RCC 7860 (cell line): ENCODE measurements at regions not wholly inside any gene's neighbourhood (a gene's known extent, or its start where the extent isn't known, plus 50 kb on each side); places are given as distances from the start of the nearest gene placed in this dataset.
A peak's percentile ranks its signal among the peaks of the same experiment; 100 is the strongest.
"Not testable (repeated sequence)": the region's sequence is repeated elsewhere in the genome, so short reads cannot be mapped to it uniquely, and the experiment has no call there.

Source experiments
- DNase-seq: peaks from one replicate; pipeline ENCODE4 v3.0.0-alpha.2; 2015; ENCODE audit warnings: low spot score
- FAIRE-seq: peaks from 2 replicates; lab custom pipeline; 2012; peaks lifted over from hg19 to GRCh38; lab: Jason Lieb, UNC

GRCh38 chr2:123791684-123792083 is 233.4 kb upstream of the CNTNAP5 start:
- no peak for DNase-seq
- FAIRE-seq: no peak

GRCh38 chr2:123804126-123804525 is 221.0 kb upstream of the CNTNAP5 start:
- FAIRE-seq: not testable (repeated sequence)

GRCh38 chr2:123805746-123806145 is 219.3 kb upstream of the CNTNAP5 start:
- not testable (repeated sequence) for FAIRE-seq, DNase-seq

More at GRCh38 chr2:123804126-123804525, 221.0 kb upstream of the CNTNAP5 start:
- not testable (repeated sequence) for DNase-seq

DNA sequence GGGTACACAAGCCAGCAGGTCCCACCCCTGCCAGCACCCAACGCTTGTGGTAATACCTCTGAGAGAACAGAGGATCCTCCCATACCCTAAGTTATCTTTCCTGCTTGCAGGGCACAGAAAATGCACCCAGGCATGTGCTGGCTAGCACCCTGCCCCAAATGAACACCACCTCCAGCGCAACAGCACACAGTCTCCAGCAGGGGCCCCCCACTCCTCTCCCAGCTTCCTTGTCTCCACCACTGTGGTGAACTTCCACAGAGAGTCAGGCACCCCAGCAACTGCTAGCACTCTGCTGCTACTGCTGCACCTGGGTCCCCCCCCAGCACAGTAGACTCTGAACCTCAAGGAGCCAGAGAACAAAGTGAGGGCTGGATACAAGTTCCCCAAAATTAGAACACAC is 216.8 kb upstream of the CNTNAP5 start:
- FAIRE-seq (no peak), DNase-seq (no peak)

DNA sequence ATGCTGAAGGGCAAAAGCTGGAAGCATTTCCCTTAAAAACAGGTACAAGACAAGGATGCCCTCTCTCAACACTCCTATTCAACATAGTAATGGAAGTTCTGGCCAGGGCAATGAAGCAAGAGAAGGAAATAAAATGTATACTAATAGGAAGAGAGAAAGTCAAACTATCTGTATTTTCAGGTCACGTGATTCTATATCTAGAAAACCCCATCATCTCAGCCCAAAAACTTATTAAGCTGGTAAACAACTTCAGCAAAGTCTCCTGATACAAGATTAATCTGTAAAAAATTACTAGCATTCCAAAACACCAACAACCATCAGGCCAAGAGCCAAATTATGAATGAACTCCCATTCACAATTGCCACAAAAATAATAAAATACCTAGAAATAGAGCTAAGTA is 213.2 kb upstream of the CNTNAP5 start:
- no peak for FAIRE-seq
- DNase-seq: no peak

GRCh38 chr2:123816203-123816602 is 208.9 kb upstream of the CNTNAP5 start:
- no peak for DNase-seq

GRCh38 chr2:123816928-123817327 is 208.2 kb upstream of the CNTNAP5 start:
- no peak for FAIRE-seq

More at GRCh38 chr2:123816203-123816602, 208.9 kb upstream of the CNTNAP5 start:
- peak; percentile 54 for FAIRE-seq

GRCh38 chr2:123826729-123827271 is 198.3 kb upstream of the CNTNAP5 start:
- DNase-seq: no peak

More at GRCh38 chr2:123816928-123817327, 208.2 kb upstream of the CNTNAP5 start:
- DNase-seq: no peak

GRCh38 chr2:123839326-123839725 is 185.8 kb upstream of the CNTNAP5 start:
- DNase-seq: no peak
- no peak for FAIRE-seq

More at GRCh38 chr2:123826729-123827271, 198.3 kb upstream of the CNTNAP5 start:
- no peak for FAIRE-seq

GRCh38 chr2:123840016-123840415 is 185.1 kb upstream of the CNTNAP5 start:
- no peak for DNase-seq
- FAIRE-seq: no peak

DNA sequence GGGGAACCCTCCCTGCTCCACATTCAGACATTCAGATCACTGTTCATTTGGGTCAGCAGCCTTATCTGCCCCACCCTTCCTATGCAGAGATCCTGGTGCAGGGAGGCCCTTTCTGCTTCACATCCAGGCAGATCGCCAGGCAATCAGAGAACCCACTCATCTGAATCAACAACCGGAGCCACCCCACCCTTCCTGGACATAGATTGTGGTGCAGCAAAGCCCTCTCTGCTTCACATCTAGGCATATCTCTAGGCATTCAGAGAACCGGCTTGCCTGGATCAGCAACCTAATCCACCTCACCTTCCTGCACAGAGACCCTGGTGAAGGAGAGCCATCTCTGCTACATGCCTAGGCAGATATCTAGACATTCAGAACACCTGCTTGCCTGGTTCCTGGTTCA is 184.5 kb upstream of the CNTNAP5 start:
- no peak for DNase-seq
- no peak for FAIRE-seq

DNA sequence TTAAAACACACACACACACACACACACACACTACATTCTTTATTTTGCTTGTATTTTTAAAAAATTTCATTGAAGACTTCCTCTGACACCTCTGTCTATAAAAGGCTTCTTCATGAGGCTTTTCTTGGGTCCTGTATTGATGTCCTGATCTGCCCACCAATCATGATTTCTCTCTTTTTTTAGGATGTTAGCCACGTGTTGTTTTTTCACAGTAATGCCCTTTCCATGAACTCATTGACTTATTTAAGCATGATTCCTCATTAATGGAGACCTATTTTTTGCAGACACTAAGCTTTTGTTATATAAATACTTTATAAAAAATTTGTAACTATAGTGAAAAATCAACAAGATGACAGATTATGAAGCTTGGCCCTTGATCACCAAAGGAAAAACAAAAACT is 173.8 kb upstream of the CNTNAP5 start:
- FAIRE-seq (no peak), DNase-seq (no peak)

- no peak for FAIRE-seq
- DNase-seq: no peak
These were observed 171.9 kb upstream of the CNTNAP5 start for GRCh38 chr2:123853161-123853560.

DNA sequence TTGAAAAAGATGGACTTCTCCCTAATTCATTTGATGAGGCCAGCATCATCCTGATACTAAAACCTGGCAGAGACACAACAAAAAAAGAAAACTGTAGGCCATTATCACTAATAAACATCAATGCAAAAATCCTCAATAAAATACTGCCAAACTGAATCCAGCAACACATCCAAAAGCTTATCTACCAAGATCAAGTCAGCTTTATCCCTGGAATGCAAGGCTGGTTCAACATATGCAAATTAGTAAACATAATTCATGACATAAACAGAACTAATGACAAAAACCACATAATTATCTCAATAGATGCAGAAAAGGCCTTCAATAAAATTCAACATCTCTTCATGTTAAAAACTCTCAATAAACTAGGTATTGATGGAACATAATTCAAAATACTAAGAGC is 166.1 kb upstream of the CNTNAP5 start:
- DNase-seq, FAIRE-seq: not testable (repeated sequence)

DNA sequence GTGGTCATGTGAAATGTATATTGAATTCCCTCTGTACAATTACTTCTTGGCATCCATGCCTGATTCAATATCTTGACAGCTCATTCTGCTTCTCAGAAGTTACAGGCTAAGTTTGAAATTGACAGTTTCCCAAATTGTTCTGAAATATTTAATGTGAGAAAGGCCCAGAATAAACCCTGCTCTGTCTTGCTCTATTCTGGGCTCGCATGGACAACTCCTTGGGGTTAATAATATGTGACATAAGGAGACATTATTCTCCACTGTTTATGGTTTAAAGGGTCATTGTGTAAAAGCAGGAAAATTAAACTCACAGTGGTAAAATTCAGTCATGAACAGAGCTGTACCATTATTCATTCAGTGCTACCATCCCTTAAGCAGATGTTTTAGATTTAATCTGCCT is 160.7 kb upstream of the CNTNAP5 start:
- FAIRE-seq: no peak
- no peak for DNase-seq

- FAIRE-seq (no peak), DNase-seq (no peak)
These were observed 154.7 kb upstream of the CNTNAP5 start for GRCh38 chr2:123870206-123870880.

- no peak for FAIRE-seq
- DNase-seq: no peak
These were observed 154.2 kb upstream of the CNTNAP5 start for GRCh38 chr2:123870881-123871276.

DNA sequence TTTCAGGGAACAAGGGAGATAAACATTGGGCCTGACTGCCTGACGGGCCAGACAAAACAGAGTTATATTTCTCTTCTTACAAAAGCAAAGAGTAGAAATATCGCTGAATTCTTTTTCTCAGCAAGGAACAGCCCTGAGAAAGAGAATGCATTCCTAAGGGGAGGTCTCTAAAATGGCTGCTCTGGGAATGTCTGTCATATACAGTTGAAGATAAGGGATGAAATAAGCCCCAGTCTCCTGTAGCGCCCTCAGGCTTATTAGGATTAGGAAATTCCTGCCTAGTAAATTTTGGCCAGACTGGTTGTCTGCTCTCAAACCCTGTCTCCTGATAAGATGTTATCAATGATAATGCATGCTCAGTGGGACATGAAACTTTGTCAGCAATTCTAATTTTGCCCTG is 134.9 kb upstream of the CNTNAP5 start:
- DNase-seq (no peak), FAIRE-seq (no peak)

DNA sequence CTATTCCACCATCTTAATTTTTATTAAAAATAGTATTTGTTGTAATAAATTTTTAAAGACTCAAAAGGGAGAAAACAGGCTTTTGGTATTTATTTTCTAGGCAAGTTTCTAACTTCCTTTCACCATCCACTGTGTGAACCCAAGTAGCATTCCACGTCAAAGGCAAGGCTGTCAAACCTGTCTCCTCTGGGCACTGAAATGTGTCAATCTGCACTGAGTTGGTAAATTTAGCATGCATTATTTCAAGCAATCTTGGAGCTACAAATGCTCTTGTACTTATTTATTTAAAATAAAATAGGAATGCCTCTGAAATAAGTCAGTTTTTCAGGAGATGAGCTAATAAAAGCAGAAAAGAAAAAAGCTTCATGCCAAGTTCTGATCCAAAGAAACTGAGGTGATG is 130.9 kb upstream of the CNTNAP5 start:
- no peak for FAIRE-seq
- DNase-seq: no peak

DNA sequence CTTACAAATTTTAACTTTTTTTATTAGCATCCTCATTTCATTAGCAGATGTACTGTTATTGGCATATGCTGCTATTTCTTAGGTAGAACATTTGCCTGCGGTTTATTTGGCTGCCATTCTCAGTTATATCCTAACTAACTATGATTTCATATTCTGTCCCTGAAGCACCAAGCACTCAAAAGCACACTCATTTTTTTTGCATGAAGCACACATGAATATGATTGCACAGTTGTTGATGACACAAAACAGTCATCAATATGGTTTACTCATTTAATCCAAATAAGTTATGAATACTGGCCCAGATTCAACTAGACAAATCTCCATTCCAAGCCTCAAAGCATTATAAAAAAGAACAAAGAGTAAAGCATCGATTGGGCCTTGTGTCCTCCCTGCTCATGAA is 129.4 kb upstream of the CNTNAP5 start:
- no peak for DNase-seq
- FAIRE-seq: no peak

GRCh38 chr2:123901256-123901655 is 123.8 kb upstream of the CNTNAP5 start:
- DNase-seq (no peak), FAIRE-seq (no peak)

DNA sequence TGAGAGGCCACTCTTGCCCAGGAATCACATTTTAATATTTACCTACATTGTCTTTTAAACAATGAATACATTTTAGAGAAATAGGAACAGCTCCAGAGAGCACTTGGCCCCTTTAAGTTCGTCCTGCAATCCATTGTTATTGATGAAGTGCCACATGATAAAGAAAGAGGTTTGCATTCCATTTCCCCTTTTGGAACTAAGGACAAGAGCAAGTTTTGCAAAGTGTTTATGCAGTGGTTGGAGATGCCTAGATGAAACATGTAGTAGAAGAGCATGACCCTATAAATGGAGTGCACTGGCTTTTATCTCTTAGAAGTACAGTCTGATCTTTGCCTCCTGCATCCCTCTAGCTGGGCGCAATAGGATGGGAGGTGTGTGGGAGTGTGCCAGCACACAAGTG is 118.7 kb upstream of the CNTNAP5 start:
- DNase-seq (no peak), FAIRE-seq (no peak)

DNA sequence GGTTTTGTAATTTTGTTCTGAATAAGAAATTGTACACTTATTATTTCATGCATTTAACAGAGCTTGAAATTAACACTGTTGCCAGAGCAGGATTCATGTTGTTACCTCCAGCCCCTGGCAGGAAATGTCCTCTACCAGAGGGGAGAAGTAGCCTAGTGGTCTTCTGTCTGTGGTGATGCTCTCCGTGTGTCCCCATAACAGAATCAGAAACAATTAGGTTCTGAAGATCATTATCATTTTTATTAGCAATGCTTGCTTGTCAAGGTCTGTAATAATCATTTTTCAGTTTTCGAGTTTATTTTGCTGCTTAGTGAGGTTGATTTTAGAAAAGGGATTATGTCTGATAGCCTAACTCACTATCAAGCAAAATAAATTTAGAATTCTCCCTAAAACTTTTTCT is 116.6 kb upstream of the CNTNAP5 start:
- DNase-seq (no peak), FAIRE-seq (no peak)
